Sigmoid colon (tissue), 6 donors: ENCODE measurements at regions not wholly inside any gene's neighbourhood (a gene's known extent, or its start where the extent isn't known, plus 50 kb on each side); places are given as distances from the start of the nearest gene placed in this dataset.

Experiments
- DNase-seq: peaks from one replicate; pipeline ENCODE4 v3.0.0-alpha.2; 2019
- H3K27ac ChIP-seq, 4 donors: fragments of 200-600 bp; sonication (generic); one replicate each; pipeline ENCODE4 v1.5.1; 2016 to 2019; ENCODE audit warnings: mild to moderate bottlenecking in 1 of 4
- H3K27me3 ChIP-seq, 3 donors: fragments of 200-600 bp; sonication (generic); one replicate each; pipeline ENCODE4 v1.5.1; 2019; ENCODE audit warnings: mild to moderate bottlenecking in 1 of 3
- H3K36me3 ChIP-seq, 4 donors: fragments of 200-600 bp; sonication (generic); one replicate each; pipeline ENCODE4 v1.5.1; 2016 to 2019
- H3K4me1 ChIP-seq, 4 donors: fragments of 200-600 bp; sonication (generic); one replicate each; pipeline ENCODE4 v1.5.1; 2017 to 2019
- H3K4me3 ChIP-seq, 4 donors: fragments of 200-600 bp; sonication (generic); one replicate each; pipeline ENCODE4 v1.5.1; 2017 to 2019; ENCODE audit warnings: mild to moderate bottlenecking in 2 of 4, moderate library complexity in 1 of 4
- H3K9me3 ChIP-seq, 4 donors: fragments of 200-600 bp in 3 of 4; sonication (generic) in 3 of 4; one replicate each; pipeline versions ENCODE4 v1.5.1 to v1.6.1; 2013 to 2019
- EP300 ChIP-seq, 4 donors: sonication (generic); formaldehyde crosslinking; IDR thresholded peaks; one replicate each; pipeline ENCODE4 v1.6.1; 2017; ENCODE audit warnings: antibody characterized with exemption in 4 of 4
- POLR2A ChIP-seq, 2 donors: fragments of 450-650 bp; IDR thresholded peaks; one replicate each; pipeline ENCODE4 v1.6.1; 2016; ENCODE audit warnings: antibody characterized with exemption in 2 of 2, mild to moderate bottlenecking in 2 of 2, moderate library complexity in 2 of 2
- POLR2AphosphoS5 ChIP-seq, 4 donors: sonication (generic); formaldehyde crosslinking; IDR thresholded peaks; one replicate each; pipeline ENCODE4 v1.6.1; 2017; ENCODE audit warnings: antibody characterized with exemption in 4 of 4
- whole genome bisulfite sequencing, 2 donors: extraction: QIAGEN DNeasy Blood & Tissue Kit; methylation state at CpG; one replicate each; pipeline ENCODE4 v1.1.7; 2013; 5-methylcytosine and 5-hydroxymethylcytosine counted together
- intact Hi-C: fragments of 100-400 bp; cut with DNase I; formaldehyde crosslinking; loops from one replicate; pipeline ENCODE4 v1.15.1; 2023
- TF ChIP-seq, protein P1 (sequence below), 4 experiments: fragments of 450-650 bp in 3 of 4; fragments of 200-600 bp in 1 of 4; IDR thresholded peaks; one replicate each; pipeline ENCODE4 v1.5.1; 2016 to 2019; ENCODE audit warnings: antibody characterized with exemption in 4 of 4, mild to moderate bottlenecking in 3 of 4, moderate library complexity in 2 of 4
- donor health status: healthy with polysubstance abuse.
- donor health status: healthy.

GRCh38 chr3:153572165-153572564 lies 410.1 kb downstream of the RAP2B start:
- TF ChIP-seq, protein P1, sequence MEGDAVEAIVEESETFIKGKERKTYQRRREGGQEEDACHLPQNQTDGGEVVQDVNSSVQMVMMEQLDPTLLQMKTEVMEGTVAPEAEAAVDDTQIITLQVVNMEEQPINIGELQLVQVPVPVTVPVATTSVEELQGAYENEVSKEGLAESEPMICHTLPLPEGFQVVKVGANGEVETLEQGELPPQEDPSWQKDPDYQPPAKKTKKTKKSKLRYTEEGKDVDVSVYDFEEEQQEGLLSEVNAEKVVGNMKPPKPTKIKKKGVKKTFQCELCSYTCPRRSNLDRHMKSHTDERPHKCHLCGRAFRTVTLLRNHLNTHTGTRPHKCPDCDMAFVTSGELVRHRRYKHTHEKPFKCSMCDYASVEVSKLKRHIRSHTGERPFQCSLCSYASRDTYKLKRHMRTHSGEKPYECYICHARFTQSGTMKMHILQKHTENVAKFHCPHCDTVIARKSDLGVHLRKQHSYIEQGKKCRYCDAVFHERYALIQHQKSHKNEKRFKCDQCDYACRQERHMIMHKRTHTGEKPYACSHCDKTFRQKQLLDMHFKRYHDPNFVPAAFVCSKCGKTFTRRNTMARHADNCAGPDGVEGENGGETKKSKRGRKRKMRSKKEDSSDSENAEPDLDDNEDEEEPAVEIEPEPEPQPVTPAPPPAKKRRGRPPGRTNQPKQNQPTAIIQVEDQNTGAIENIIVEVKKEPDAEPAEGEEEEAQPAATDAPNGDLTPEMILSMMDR (IDR thresholded peaks at IDR 0.05): no peak
- TF ChIP-seq POLR2AphosphoS5 (IDR thresholded peaks at IDR 0.05) (no peak), POLR2A (IDR thresholded peaks at IDR 0.05) (no peak), EP300 (IDR thresholded peaks at IDR 0.05) (no peak)
- H3K27ac ChIP-seq: no peak overlapping the region
- intact Hi-C loops: no loop called here
- DNase-seq: no peak
- no peaks in the 10 kb centered on the region for H3K4me1 ChIP-seq
- H3K27me3 ChIP-seq: no peaks in the 10 kb centered on the region
- no peaks in the 10 kb centered on the region for H3K9me3 ChIP-seq
- WGBS, 2 donors: 62 to 79% methylated on average over 3 of the region's 3 CpGs
- H3K36me3 ChIP-seq: no peaks in the 10 kb centered on the region
- no peak overlapping the region for H3K4me3 ChIP-seq

DNA sequence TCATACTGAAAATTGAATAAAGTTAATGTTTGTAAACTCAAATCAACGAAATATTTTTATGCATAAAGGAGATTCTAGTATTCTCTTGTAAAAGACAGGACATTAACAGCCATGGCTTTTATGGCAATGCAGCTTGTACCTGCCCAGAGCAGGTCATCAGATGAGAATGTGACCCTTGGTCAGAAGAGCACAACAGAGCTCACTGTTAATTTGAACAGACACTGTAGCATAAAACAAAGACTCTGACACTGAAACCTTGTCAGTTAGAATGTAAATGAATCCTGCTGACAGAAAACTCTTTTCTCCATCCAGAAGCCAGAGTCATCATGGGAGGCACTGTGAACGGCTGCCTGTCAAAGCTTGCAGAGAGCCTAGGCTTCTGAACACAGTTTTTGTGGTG lies 410.6 kb downstream of the RAP2B start:
- Histone ChIP-seq H3K27me3 (no peaks in the 10 kb centered on the region), H3K4me1 (no peaks in the 10 kb centered on the region), H3K36me3 (no peaks in the 10 kb centered on the region), H3K9me3 (no peaks in the 10 kb centered on the region), H3K27ac (no peak overlapping the region), H3K4me3 (no peak overlapping the region)
- intact Hi-C loops: no loop called here
- no peak for TF ChIP-seq EP300 (IDR thresholded peaks at IDR 0.05)
- TF ChIP-seq POLR2AphosphoS5 (IDR thresholded peaks at IDR 0.05): no peak
- TF ChIP-seq, protein P1 (IDR thresholded peaks at IDR 0.05): no peak
- no peak for TF ChIP-seq POLR2A (IDR thresholded peaks at IDR 0.05)
- no peak for DNase-seq
- 27 to 59% methylated on average over 2 of the region's 2 CpGs for WGBS, 2 donors

GRCh38 chr3:153573481-153573880 lies 411.5 kb downstream of the RAP2B start:
- 82 to 87% methylated on average over 2 of the region's 2 CpGs for WGBS, 2 donors
- no peaks in the 10 kb centered on the region for H3K36me3 ChIP-seq
- TF ChIP-seq POLR2AphosphoS5 (IDR thresholded peaks at IDR 0.05): no peak
- TF ChIP-seq POLR2A (IDR thresholded peaks at IDR 0.05): no peak
- TF ChIP-seq EP300 (IDR thresholded peaks at IDR 0.05): no peak
- TF ChIP-seq, protein P1 (IDR thresholded peaks at IDR 0.05): no peak
- no peaks in the 10 kb centered on the region for H3K9me3 ChIP-seq
- no peaks in the 10 kb centered on the region for H3K4me1 ChIP-seq
- no peaks in the 10 kb centered on the region for H3K27me3 ChIP-seq
- intact Hi-C loops: no loop called here
- H3K4me3 ChIP-seq: no peak overlapping the region
- H3K27ac ChIP-seq: no peak overlapping the region
- no peak for DNase-seq

GRCh38 chr3:153574445-153574844 lies 412.4 kb downstream of the RAP2B start:
- intact Hi-C loops: no loop called here
- H3K27me3 ChIP-seq: no peaks in the 10 kb centered on the region
- H3K9me3 ChIP-seq: no peaks in the 10 kb centered on the region
- H3K36me3 ChIP-seq: no peaks in the 10 kb centered on the region
- WGBS, 2 donors: 87 to 94% methylated on average over 2 of the region's 2 CpGs
- no peak overlapping the region for H3K4me3 ChIP-seq
- H3K27ac ChIP-seq: no peak overlapping the region
- no peaks in the 10 kb centered on the region for H3K4me1 ChIP-seq
- TF ChIP-seq POLR2A (IDR thresholded peaks at IDR 0.05): no peak
- TF ChIP-seq, protein P1 (IDR thresholded peaks at IDR 0.05): no peak
- no peak for TF ChIP-seq EP300 (IDR thresholded peaks at IDR 0.05)
- TF ChIP-seq POLR2AphosphoS5 (IDR thresholded peaks at IDR 0.05): no peak
- no peak for DNase-seq

GRCh38 chr3:153577059-153577736 lies 415.2 kb downstream of the RAP2B start:
- intact Hi-C loops: no loop called here
- Histone ChIP-seq H3K27ac (no peak overlapping the region), H3K27me3 (no peaks in the 10 kb centered on the region), H3K9me3 (no peaks in the 10 kb centered on the region), H3K4me3 (no peak overlapping the region), H3K36me3 (no peaks in the 10 kb centered on the region), H3K4me1 (no peaks in the 10 kb centered on the region)
- no peak for DNase-seq
- 55 to 71% methylated on average over 3 of the region's 3 CpGs for WGBS, 2 donors
- TF ChIP-seq EP300 (IDR thresholded peaks at IDR 0.05) (no peak), POLR2AphosphoS5 (IDR thresholded peaks at IDR 0.05) (no peak), POLR2A (IDR thresholded peaks at IDR 0.05) (no peak)
- TF ChIP-seq, protein P1 (IDR thresholded peaks at IDR 0.05): no peak
